ENCODE measurements at regions not wholly inside any gene's neighbourhood (a gene's known extent, or its start where the extent isn't known, plus 50 kb on each side); places are given as distances from the start of the nearest gene placed in this dataset.
"Not testable (repeated sequence)": the region's sequence is repeated elsewhere in the genome, so short reads cannot be mapped to it uniquely, and the experiment has no call there.

- intact Hi-C loops (cut with DNase I; ENCODE audit: low total_unique reads), result no loop called here
- H3K36me3 ChIP-seq, result no peaks in the 10 kb centered on the region
- no peak for TF ChIP-seq POLR2AphosphoS5 (IDR thresholded peaks at IDR 0.05)
- no peak for TF ChIP-seq POLR2A (IDR thresholded peaks at IDR 0.05)
- no peak for TF ChIP-seq CTCF (IDR thresholded peaks at IDR 0.05)
- no peak overlapping the region for H3K4me3 ChIP-seq
- H3K27ac ChIP-seq, result no peak overlapping the region
- no peaks in the 10 kb centered on the region for H3K4me1 ChIP-seq
- DNase-seq (ENCODE audit: low spot score in 2 of 2), result no peak
- H3K9me3 ChIP-seq, result peaks cover 14 to 28% of the 10 kb centered on the region in 2 donors
- H3K27me3 ChIP-seq, result no peaks in the 10 kb centered on the region
Observed at GRCh38 chr18:8882632-8883408, 177.5 kb downstream of the MTCL1 start.

- intact Hi-C loops (cut with DNase I; ENCODE audit: low total_unique reads), result no loop called here
- TF ChIP-seq POLR2AphosphoS5 (IDR thresholded peaks at IDR 0.05) (no peak), CTCF (IDR thresholded peaks at IDR 0.05) (no peak), POLR2A (IDR thresholded peaks at IDR 0.05) (no peak)
- Histone ChIP-seq H3K36me3 (no peaks in the 10 kb centered on the region), H3K4me1 (no peaks in the 10 kb centered on the region), H3K27me3 (no peaks in the 10 kb centered on the region), H3K4me3 (no peak overlapping the region), H3K9me3 (peaks cover 14 to 28% of the 10 kb centered on the region in 2 donors), H3K27ac (no peak overlapping the region)
- no peak for DNase-seq (ENCODE audit: low spot score in 2 of 2)
Observed at GRCh38 chr18:8883409-8883668, 178.0 kb downstream of the MTCL1 start.

- H3K4me3 ChIP-seq; DNase-seq (ENCODE audit: low spot score in 2 of 2); H3K4me1 ChIP-seq; H3K36me3 ChIP-seq; intact Hi-C loops (cut with DNase I; ENCODE audit: low total_unique reads); H3K27me3 ChIP-seq; H3K27ac ChIP-seq: not testable (repeated sequence)
- H3K9me3 ChIP-seq, result peaks cover 2 to 11% of the 10 kb centered on the region in 2 donors
Observed at GRCh38 chr18:8887877-8888276, 182.5 kb downstream of the MTCL1 start.

GRCh38 chr18:8889489-8889888 lies 184.1 kb downstream of the MTCL1 start:
- Histone ChIP-seq H3K27me3 (no peaks in the 10 kb centered on the region), H3K9me3 (no peaks in the 10 kb centered on the region), H3K4me3 (no peak overlapping the region), H3K27ac (no peak overlapping the region), H3K4me1 (no peaks in the 10 kb centered on the region), H3K36me3 (no peaks in the 10 kb centered on the region)
- TF ChIP-seq POLR2AphosphoS5 (IDR thresholded peaks at IDR 0.05), result no peak
- no peak for TF ChIP-seq CTCF (IDR thresholded peaks at IDR 0.05)
- no peak for TF ChIP-seq POLR2A (IDR thresholded peaks at IDR 0.05)
- intact Hi-C loops (cut with DNase I; ENCODE audit: low total_unique reads), result no loop called here
- DNase-seq (ENCODE audit: low spot score in 2 of 2), result no peak

GRCh38 chr18:8890503-8890902 lies 185.1 kb downstream of the MTCL1 start:
- H3K4me1 ChIP-seq; H3K36me3 ChIP-seq; H3K27ac ChIP-seq; H3K9me3 ChIP-seq; H3K4me3 ChIP-seq; DNase-seq (ENCODE audit: low spot score in 2 of 2); H3K27me3 ChIP-seq: not testable (repeated sequence)
- intact Hi-C loops (cut with DNase I; ENCODE audit: low total_unique reads), result loop anchor here (2.0 kb wide), 1 partner anchor 24 kb away; no protein-coding TSS in a partner anchor

- TF ChIP-seq CTCF (IDR thresholded peaks at IDR 0.05), result no peak
- no peak for TF ChIP-seq POLR2AphosphoS5 (IDR thresholded peaks at IDR 0.05)
- TF ChIP-seq POLR2A (IDR thresholded peaks at IDR 0.05), result no peak
- H3K9me3 ChIP-seq, result peaks cover 0 to under 1% of the 10 kb centered on the region in 2 donors
- intact Hi-C loops (cut with DNase I; ENCODE audit: low total_unique reads), result loop anchor here (2.0 kb wide), 1 partner anchor 24 kb away; no protein-coding TSS in a partner anchor
- H3K36me3 ChIP-seq, result no peaks in the 10 kb centered on the region
- no peak overlapping the region for H3K27ac ChIP-seq
- H3K27me3 ChIP-seq, result no peaks in the 10 kb centered on the region
- H3K4me1 ChIP-seq, result no peaks in the 10 kb centered on the region
- DNase-seq (ENCODE audit: low spot score in 2 of 2), result no peak
- H3K4me3 ChIP-seq, result no peak overlapping the region
Observed at GRCh38 chr18:8890957-8891464, 185.7 kb downstream of the MTCL1 start.

All from breast epithelium (tissue), 4 donors.